ENCODE measurements at regions not wholly inside any gene's neighbourhood (a gene's known extent, or its start where the extent isn't known, plus 50 kb on each side); places are given as distances from the start of the nearest gene placed in this dataset.

DNA sequence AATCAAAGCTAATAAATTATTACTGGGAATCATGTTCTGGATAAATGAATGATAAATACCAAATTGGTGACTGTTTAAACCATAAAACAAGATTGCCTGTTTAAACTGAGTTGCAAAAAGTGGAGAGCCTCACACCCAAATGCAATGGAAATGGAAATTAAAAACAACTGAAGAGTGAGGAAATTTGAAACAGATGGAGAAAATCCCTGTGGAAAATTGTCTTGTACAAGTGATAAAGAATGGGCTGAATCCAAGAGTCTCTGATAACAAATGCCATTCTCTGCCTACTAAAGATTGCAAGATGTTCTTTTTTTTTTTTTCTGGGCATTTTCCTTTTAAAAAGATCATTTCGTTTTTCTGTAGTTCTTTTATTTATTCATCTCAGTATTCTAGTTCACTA lies 426.3 kb downstream of the NLGN4X start:
- TF ChIP-seq POLR2AphosphoS5 (IDR thresholded peaks at IDR 0.05; ENCODE audit: low read depth) (no peak), EZH2 (IDR thresholded peaks at IDR 0.05; ENCODE audit: low read depth, unreplicated experiment) (no peak), EZH2phosphoT487 (IDR thresholded peaks at IDR 0.05; ENCODE audit: unreplicated experiment) (no peak), ZNF331 (CRISPR knock-in tag; IDR thresholded peaks at IDR 0.05; ENCODE audit: low read depth) (no peak), CREB1 (CRISPR knock-in tag; IDR thresholded peaks at IDR 0.05; ENCODE audit: low read depth) (no peak), JUNB (IDR thresholded peaks at IDR 0.05; ENCODE audit: unreplicated experiment) (no peak), ZNF114 (CRISPR knock-in tag; IDR thresholded peaks at IDR 0.05) (no peak), STAT1 (IDR thresholded peaks at IDR 0.05; ENCODE audit: unreplicated experiment) (no peak), NANOG (IDR thresholded peaks at IDR 0.05; ENCODE audit: borderline replicate concordance) (no peak)
- TF ChIP-seq, protein P1, sequence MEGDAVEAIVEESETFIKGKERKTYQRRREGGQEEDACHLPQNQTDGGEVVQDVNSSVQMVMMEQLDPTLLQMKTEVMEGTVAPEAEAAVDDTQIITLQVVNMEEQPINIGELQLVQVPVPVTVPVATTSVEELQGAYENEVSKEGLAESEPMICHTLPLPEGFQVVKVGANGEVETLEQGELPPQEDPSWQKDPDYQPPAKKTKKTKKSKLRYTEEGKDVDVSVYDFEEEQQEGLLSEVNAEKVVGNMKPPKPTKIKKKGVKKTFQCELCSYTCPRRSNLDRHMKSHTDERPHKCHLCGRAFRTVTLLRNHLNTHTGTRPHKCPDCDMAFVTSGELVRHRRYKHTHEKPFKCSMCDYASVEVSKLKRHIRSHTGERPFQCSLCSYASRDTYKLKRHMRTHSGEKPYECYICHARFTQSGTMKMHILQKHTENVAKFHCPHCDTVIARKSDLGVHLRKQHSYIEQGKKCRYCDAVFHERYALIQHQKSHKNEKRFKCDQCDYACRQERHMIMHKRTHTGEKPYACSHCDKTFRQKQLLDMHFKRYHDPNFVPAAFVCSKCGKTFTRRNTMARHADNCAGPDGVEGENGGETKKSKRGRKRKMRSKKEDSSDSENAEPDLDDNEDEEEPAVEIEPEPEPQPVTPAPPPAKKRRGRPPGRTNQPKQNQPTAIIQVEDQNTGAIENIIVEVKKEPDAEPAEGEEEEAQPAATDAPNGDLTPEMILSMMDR (conservative IDR thresholded peaks at IDR 0.05; ENCODE audit: low read depth in 2 of 2): no peak
- TF ChIP-seq, protein P2, sequence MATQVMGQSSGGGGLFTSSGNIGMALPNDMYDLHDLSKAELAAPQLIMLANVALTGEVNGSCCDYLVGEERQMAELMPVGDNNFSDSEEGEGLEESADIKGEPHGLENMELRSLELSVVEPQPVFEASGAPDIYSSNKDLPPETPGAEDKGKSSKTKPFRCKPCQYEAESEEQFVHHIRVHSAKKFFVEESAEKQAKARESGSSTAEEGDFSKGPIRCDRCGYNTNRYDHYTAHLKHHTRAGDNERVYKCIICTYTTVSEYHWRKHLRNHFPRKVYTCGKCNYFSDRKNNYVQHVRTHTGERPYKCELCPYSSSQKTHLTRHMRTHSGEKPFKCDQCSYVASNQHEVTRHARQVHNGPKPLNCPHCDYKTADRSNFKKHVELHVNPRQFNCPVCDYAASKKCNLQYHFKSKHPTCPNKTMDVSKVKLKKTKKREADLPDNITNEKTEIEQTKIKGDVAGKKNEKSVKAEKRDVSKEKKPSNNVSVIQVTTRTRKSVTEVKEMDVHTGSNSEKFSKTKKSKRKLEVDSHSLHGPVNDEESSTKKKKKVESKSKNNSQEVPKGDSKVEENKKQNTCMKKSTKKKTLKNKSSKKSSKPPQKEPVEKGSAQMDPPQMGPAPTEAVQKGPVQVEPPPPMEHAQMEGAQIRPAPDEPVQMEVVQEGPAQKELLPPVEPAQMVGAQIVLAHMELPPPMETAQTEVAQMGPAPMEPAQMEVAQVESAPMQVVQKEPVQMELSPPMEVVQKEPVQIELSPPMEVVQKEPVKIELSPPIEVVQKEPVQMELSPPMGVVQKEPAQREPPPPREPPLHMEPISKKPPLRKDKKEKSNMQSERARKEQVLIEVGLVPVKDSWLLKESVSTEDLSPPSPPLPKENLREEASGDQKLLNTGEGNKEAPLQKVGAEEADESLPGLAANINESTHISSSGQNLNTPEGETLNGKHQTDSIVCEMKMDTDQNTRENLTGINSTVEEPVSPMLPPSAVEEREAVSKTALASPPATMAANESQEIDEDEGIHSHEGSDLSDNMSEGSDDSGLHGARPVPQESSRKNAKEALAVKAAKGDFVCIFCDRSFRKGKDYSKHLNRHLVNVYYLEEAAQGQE (IDR thresholded peaks at IDR 0.05; ENCODE audit: unreplicated experiment): no peak
- TF ChIP-seq, protein P3, sequence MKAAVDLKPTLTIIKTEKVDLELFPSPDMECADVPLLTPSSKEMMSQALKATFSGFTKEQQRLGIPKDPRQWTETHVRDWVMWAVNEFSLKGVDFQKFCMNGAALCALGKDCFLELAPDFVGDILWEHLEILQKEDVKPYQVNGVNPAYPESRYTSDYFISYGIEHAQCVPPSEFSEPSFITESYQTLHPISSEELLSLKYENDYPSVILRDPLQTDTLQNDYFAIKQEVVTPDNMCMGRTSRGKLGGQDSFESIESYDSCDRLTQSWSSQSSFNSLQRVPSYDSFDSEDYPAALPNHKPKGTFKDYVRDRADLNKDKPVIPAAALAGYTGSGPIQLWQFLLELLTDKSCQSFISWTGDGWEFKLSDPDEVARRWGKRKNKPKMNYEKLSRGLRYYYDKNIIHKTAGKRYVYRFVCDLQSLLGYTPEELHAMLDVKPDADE (IDR thresholded peaks at IDR 0.05): no peak
- TF ChIP-seq, protein P4, sequence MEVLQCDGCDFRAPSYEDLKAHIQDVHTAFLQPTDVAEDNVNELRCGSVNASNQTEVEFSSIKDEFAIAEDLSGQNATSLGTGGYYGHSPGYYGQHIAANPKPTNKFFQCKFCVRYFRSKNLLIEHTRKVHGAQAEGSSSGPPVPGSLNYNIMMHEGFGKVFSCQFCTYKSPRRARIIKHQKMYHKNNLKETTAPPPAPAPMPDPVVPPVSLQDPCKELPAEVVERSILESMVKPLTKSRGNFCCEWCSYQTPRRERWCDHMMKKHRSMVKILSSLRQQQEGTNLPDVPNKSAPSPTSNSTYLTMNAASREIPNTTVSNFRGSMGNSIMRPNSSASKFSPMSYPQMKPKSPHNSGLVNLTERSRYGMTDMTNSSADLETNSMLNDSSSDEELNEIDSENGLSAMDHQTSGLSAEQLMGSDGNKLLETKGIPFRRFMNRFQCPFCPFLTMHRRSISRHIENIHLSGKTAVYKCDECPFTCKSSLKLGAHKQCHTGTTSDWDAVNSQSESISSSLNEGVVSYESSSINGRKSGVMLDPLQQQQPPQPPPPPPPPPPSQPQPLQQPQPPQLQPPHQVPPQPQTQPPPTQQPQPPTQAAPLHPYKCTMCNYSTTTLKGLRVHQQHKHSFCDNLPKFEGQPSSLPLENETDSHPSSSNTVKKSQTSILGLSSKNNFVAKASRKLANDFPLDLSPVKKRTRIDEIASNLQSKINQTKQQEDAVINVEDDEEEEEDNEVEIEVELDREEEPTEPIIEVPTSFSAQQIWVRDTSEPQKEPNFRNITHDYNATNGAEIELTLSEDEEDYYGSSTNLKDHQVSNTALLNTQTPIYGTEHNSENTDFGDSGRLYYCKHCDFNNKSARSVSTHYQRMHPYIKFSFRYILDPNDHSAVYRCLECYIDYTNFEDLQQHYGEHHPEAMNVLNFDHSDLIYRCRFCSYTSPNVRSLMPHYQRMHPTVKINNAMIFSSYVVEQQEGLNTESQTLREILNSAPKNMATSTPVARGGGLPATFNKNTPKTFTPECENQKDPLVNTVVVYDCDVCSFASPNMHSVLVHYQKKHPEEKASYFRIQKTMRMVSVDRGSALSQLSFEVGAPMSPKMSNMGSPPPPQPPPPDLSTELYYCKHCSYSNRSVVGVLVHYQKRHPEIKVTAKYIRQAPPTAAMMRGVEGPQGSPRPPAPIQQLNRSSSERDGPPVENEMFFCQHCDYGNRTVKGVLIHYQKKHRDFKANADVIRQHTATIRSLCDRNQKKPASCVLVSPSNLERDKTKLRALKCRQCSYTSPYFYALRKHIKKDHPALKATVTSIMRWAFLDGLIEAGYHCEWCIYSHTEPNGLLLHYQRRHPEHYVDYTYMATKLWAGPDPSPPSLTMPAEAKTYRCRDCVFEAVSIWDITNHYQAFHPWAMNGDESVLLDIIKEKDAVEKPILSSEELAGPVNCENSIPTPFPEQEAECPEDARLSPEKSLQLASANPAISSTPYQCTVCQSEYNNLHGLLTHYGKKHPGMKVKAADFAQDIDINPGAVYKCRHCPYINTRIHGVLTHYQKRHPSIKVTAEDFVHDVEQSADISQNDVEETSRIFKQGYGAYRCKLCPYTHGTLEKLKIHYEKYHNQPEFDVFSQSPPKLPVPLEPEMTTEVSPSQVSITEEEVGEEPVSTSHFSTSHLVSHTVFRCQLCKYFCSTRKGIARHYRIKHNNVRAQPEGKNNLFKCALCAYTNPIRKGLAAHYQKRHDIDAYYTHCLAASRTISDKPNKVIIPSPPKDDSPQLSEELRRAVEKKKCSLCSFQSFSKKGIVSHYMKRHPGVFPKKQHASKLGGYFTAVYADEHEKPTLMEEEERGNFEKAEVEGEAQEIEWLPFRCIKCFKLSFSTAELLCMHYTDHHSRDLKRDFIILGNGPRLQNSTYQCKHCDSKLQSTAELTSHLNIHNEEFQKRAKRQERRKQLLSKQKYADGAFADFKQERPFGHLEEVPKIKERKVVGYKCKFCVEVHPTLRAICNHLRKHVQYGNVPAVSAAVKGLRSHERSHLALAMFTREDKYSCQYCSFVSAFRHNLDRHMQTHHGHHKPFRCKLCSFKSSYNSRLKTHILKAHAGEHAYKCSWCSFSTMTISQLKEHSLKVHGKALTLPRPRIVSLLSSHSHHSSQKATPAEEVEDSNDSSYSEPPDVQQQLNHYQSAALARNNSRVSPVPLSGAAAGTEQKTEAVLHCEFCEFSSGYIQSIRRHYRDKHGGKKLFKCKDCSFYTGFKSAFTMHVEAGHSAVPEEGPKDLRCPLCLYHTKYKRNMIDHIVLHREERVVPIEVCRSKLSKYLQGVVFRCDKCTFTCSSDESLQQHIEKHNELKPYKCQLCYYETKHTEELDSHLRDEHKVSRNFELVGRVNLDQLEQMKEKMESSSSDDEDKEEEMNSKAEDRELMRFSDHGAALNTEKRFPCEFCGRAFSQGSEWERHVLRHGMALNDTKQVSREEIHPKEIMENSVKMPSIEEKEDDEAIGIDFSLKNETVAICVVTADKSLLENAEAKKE (CRISPR knock-in tag; IDR thresholded peaks at IDR 0.05): no peak
